IPS-NIHi7 (cell line): ENCODE measurements at regions not wholly inside any gene's neighbourhood (a gene's known extent, or its start where the extent isn't known, plus 50 kb on each side); places are given as distances from the start of the nearest gene placed in this dataset.
A peak's percentile ranks its signal among the peaks of the same experiment; 100 is the strongest.

ENCODE experiments used
- DNase-seq: peaks from one replicate; pipeline ENCODE4 v3.0.0; 2012; ENCODE audit warnings: mixed read lengths; ENCODE audit errors: extremely low spot score

- no peak for DNase-seq
These were observed 296.5 kb upstream of the THSD7B start for GRCh38 chr2:136468799-136469369.

DNA sequence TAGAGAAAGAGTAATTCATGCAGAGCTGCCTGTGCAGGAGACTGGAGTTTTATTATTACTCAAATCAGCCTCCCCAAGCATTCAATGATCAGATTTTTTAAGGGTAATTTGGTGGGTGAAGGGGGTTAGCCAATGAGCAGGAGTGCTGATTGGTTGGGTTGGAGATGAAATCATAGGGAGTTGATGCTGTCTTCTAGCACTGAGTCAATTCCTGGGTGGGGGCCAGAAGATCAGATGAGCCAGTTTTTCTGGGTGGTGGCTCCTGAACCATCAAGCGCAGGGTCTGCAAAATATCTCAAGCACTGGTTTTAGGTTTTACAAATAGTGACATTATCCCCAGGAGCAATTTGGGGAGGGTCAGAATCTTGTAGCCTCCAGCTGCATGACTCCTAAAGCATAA is 312.8 kb upstream of the THSD7B start:
- no peak for DNase-seq

DNA sequence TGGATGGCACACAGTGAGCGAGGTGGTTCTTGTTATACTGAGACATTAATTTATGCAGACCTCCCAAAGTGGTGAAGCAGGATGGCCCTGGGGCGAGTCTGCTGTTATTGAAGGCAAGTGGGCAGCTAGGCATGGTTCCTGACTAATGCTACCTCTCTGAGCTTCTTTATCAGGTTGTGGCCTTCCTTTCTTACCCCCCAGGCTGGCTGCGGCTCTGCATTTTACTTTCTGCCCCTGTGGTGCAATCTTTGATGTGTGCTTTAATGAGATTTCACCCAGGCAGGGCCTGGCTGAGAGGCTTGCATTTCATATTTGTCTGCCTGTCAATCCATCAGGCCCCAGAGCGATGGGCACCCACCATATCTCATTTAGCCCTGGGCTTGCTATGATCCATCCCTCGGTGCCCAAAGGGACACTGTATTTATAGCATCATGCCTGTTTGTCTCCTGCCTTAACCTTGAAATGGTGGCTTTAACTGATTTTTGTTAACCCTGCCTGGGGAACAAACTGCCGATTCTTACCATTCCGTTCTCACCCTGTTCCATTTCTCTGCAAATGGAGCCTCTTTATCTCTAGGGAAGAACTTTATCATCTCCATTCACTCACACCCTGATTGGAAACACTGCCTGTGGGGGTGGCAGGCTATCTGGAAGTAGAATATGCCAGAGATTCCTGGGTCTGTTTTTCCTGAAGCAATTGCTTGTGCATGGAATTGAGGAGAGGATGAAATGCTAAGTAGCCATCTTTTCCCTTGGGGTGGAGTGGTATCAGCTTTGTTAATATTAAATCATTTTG is 316.2 kb upstream of the THSD7B start:
- no peak for DNase-seq

DNA sequence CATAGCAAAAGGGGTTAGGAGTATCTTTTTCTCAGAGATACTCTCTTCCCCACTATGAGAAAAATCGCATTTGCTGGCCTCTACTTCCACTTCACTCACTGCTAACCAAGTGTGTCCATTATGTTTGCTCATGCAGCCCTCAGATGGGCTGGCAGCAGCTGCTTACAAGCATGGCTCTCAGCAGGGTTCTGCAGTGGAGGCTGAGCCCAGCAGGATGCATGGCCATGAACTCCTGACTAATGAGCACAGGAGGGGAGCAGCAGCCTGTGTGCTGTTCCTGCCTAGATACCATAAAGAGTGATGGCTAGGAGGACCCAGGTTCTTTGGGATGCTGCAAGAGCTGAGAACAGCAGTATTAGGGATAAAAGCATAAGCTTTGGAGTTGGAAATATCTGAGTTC is 316.9 kb upstream of the THSD7B start:
- DNase-seq = no peak

GRCh38 chr2:136444323-136444722 is 321.0 kb upstream of the THSD7B start:
- no peak for DNase-seq

- no peak for DNase-seq
These were observed 321.7 kb upstream of the THSD7B start for GRCh38 chr2:136443661-136444060.

DNA sequence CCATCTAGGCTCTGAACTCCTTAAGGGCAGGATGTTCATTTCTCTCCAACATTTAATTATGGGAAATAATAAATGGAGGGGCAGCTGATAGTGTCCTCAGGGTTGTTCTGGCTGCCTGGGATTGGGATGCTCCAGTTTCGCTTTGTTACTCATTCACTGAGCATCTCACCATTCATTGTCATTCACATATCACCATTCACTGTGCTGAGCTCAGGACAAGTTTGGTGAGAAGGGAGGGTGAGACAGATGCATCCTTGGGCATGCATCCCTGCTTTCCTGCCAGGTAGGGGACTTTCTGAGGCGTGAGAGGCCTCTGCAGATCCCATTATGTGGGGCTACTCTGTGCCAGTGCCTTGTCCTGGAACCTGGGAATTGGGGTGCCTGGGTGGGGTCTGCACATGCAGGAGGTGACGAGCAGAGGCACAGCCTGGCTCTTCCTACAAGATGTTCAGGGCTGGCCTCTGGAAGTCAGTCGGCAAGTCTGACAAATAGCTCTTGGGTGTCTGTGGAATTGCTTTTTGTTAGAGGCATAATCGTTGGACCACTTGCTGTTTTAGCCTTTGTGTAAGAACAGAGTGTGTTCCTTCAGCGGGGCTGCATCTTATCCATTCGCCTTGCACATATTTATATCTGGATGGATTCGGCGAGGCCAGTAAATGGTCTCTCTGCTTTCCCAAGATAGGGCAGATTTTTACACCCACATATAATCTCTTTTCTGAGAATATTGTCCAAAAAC is 323.2 kb upstream of the THSD7B start:
- no peak for DNase-seq

DNA sequence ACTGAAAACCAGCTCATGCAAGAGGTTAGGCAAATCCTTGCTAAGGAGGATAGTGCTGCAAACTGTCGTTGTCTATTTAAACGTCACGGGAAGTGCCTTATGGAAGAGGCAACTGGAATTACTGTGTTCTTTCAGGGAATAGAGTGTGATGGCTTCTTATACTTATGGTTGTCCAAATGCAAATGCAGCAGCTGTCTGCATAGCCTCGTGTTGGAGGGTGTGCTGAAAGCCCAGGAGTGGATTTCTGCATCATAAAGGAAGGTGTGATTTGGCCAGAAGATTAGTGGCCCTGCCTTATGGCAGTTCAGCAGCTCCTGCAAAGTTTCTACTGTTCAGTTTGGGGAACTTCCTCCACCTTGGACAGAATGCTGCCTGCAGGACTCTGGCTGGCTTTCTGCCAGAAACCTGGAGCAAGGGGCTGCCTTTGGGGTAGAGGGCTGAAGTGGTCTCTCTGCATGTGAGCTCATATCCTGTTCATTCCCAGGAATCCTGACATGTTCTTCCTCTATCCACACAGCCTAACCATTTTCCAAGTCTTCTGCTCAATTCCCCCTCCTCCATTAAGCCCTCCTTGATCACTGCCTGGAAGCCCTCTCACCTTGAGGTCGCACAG is 321.2 kb upstream of the CXCR4 start:
- DNase-seq = no peak

DNA sequence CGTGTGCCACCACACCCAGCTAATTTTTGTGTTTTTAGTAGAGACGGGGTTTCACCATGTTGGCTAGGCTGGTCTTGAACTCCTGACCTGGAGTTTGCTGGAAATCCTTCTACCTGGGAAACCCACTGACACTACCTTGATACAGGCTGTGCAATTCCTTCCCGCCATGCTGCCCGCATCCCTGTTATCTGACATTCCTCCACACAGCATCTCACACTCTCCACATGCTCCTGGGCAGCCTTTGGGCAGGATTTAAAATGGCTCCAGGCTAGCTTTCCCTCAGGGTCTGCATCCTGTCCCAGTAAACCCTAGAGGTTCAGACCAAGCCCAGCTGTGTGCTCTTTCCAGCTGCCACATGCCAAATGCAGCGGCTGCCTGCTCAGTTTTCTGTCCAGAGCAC is 319.5 kb upstream of the CXCR4 start:
- DNase-seq = no peak

DNA sequence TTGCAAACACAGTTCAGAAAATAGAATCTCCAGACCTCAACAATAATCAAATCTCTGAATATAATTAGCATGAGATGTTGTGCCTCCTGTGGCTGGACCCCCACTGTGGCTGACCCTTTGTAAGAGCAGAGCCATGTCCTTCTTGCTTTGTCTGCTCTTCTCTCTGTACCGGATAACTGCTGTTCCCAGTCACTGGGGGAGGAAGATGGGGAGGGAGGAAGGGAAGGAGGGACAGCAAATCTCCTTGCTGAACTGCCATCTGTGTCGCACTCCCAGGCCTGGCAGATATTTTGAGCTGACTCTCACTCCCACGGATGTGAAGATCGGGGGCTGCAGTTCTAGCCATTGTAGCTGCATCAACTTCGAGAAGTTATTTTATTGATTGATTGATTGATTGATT is 319.0 kb upstream of the CXCR4 start:
- no peak for DNase-seq

DNA sequence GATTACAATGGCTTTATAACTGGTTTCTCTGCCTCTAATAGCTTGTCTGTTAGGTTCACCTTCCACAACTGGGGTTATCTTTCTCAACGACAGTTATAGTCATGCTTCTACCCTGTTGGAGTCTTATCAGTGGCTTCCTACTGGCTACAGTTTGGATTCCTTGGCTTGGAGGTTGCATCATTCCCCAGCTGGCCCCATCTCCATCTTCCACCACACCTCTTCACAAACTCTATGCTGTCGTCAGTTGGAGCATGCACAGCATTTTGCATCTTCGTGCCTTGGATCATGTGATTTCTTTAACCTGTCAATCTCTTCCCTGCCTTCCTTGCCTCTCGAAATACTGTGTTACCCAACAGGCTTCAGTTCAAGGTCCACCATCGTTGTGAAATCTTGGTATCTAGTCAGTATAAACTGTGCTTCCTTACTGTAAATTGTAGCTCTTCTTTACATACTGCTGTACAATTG is 316.3 kb upstream of the CXCR4 start:
- DNase-seq = no peak

GRCh38 chr2:136433261-136433660 is 315.3 kb upstream of the CXCR4 start:
- DNase-seq = no peak

DNA sequence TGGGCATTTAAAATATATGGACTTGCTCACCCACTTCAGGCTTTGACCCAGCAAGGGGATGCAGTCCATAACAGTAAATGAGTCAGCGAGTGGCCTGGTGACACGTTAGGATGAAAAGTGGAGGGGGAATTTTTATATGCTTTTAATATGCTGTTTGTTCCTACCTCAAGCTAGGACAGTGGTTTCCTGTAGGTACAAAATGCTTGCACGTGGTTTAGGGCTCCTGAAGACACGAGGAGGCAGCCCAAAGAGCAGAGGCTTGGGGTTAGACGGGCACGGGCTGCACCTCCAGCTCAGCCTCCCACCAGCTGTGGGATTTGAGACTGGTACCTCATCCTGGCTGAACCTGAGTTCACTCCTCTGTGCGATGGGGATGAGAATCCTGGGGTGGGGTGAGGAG is 306.2 kb upstream of the CXCR4 start:
- no peak for DNase-seq

DNA sequence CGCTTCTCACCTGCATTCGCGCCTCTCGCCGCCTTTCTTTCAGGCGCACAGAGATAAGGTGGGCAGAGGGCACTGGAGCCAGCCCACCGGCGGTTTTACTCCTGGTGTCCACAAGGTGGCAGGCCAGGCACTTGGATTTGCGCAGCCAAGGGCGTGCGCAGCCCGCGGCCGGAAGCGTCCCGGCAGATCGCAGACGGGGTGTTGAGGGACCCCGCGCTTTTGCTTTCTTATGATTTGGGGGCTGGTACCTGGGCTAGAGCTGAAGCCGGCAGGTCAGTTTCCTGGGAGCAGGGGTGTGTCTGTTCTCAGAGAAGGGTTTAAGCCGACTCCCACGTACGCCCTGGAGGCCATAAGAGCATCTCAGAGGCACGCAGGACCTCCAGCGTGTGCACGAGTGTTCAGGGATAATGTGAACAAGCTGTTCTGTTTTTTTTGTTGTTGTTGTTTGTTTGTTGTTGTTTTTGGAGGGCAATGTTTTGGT is 305.6 kb upstream of the CXCR4 start:
- DNase-seq = peak; percentile 87

GRCh38 chr2:136422512-136422911 is 304.6 kb upstream of the CXCR4 start:
- DNase-seq = no peak

GRCh38 chr2:136420346-136420745 is 302.4 kb upstream of the CXCR4 start:
- DNase-seq = no peak

- no peak for DNase-seq
These were observed 294.0 kb upstream of the CXCR4 start for GRCh38 chr2:136411946-136412345.

- no peak for DNase-seq
These were observed 292.7 kb upstream of the CXCR4 start for GRCh38 chr2:136410673-136411072.

- no peak for DNase-seq
These were observed 290.8 kb upstream of the CXCR4 start for GRCh38 chr2:136408795-136409194.

DNA sequence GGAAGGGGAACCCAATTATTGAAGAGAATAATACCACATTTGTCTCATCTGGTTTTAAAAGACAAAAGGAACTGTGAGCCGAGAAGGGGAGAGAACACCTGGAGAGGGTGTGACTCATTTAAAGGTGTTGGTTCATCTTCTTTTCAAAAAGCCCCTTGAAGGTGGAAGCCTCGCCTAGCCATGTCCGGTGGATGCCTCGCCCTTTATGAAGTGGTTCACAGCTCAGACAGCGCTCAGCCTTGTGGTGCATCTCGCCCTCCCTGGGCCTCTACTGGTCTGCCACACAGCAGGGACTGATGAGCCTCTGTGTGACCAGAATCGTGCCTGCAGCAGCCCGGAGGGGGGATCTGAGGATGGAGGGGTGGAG is 290.0 kb upstream of the CXCR4 start:
- no peak for DNase-seq

GRCh38 chr2:136407117-136407951 is 289.4 kb upstream of the CXCR4 start:
- no peak for DNase-seq
